HepG2 (cell line): ENCODE measurements at regions not wholly inside any gene's neighbourhood (a gene's known extent, or its start where the extent isn't known, plus 50 kb on each side); places are given as distances from the start of the nearest gene placed in this dataset.

Experiments used
- CBFB ChIP-seq: sonication (generic); formaldehyde crosslinking; IDR thresholded peaks from 2 replicates; pipeline ENCODE4 v1.4.0; 2020; ENCODE audit warnings: missing genetic modification reagents
- DNMT1 ChIP-seq: sonication (generic); formaldehyde crosslinking; IDR thresholded peaks from 2 replicates; pipeline ENCODE4 v1.5.1; 2020; ENCODE audit warnings: mild to moderate bottlenecking, missing genetic modification reagents
- IKZF1 ChIP-seq: fragments of 450-650 bp; IDR thresholded peaks from 2 replicates; pipeline ENCODE4 v1.7.1; 2016
- IRX3 ChIP-seq: sonication (generic); formaldehyde crosslinking; IDR thresholded peaks from 2 replicates; pipeline ENCODE4 v1.8.1; 2023; ENCODE audit warnings: mild to moderate bottlenecking, low read depth, missing genetic modification reagents, borderline replicate concordance
- MLLT10 ChIP-seq: sonication (generic); formaldehyde crosslinking; IDR thresholded peaks from 2 replicates; pipeline ENCODE4 v1.4.0; 2020; ENCODE audit warnings: missing genetic modification reagents
- MZF1 ChIP-seq: sonication (generic); formaldehyde crosslinking; IDR thresholded peaks from 2 replicates; pipeline ENCODE4 v1.8.1; 2023; ENCODE audit warnings: mild to moderate bottlenecking, missing genetic modification reagents, borderline replicate concordance
- NFAT5 ChIP-seq: sonication (generic); formaldehyde crosslinking; IDR thresholded peaks from 2 replicates; pipeline ENCODE4 v1.4.0; 2020; ENCODE audit warnings: missing genetic modification reagents
- REST ChIP-seq, 2 experiments: IDR thresholded peaks; 2 replicates each; pipeline ENCODE4 v1.6.1; 2011 to 2012; ENCODE audit warnings: low read length in 2 of 2, borderline replicate concordance in 1 of 2, low read depth in 1 of 2, mild to moderate bottlenecking in 1 of 2, moderate library complexity in 1 of 2
- SATB2 ChIP-seq: sonication (generic); formaldehyde crosslinking; IDR thresholded peaks from 2 replicates; pipeline ENCODE4 v1.5.0; 2020; ENCODE audit warnings: missing genetic modification reagents
- SIX4 ChIP-seq: sonication (generic); formaldehyde crosslinking; IDR thresholded peaks from 2 replicates; pipeline ENCODE4 v1.4.0; 2020; ENCODE audit warnings: missing genetic modification reagents
- ZFP36 ChIP-seq: fragments of 150-350 bp; IDR thresholded peaks from 2 replicates; pipeline ENCODE4 v1.6.1; 2018; ENCODE audit warnings: borderline replicate concordance, low read length, low read depth; ENCODE audit not compliant: partially characterized antibody
- ZHX1 ChIP-seq: sonication (generic); formaldehyde crosslinking; IDR thresholded peaks from 2 replicates; pipeline ENCODE4 v1.8.1; 2022; ENCODE audit warnings: low read depth, mild to moderate bottlenecking, missing genetic modification reagents
- ZMYM2 ChIP-seq: sonication (generic); formaldehyde crosslinking; IDR thresholded peaks from 2 replicates; pipeline ENCODE4 v1.8.0; 2022; ENCODE audit warnings: mild to moderate bottlenecking, missing genetic modification reagents
- ZNF205 ChIP-seq: IDR thresholded peaks from 2 replicates; pipeline ENCODE4 v1.6.1; 2018; ENCODE audit warnings: missing biosample characterization, missing genetic modification reagents
- ZNF333 ChIP-seq: sonication (generic); formaldehyde crosslinking; IDR thresholded peaks from 2 replicates; pipeline ENCODE4 v1.4.0; 2020; ENCODE audit warnings: mild to moderate bottlenecking, missing genetic modification reagents, borderline replicate concordance
- ZNF430 ChIP-seq: sonication (generic); formaldehyde crosslinking; IDR thresholded peaks from 2 replicates; pipeline ENCODE4 v1.9.0; 2021; ENCODE audit warnings: mild to moderate bottlenecking, missing genetic modification reagents
- ZNF562 ChIP-seq: sonication (generic); formaldehyde crosslinking; IDR thresholded peaks from 2 replicates; pipeline ENCODE4 v1.8.0; 2022; ENCODE audit warnings: missing genetic modification reagents, borderline replicate concordance
- ZNF572 ChIP-seq: sonication (generic); formaldehyde crosslinking; IDR thresholded peaks from 2 replicates; pipeline ENCODE4 v1.5.1; 2020; ENCODE audit warnings: mild to moderate bottlenecking, missing genetic modification reagents

- TF ChIP-seq ZFP36 = peak; percentile 48
- TF ChIP-seq ZMYM2 = no peak
- no peak for TF ChIP-seq MLLT10 (CRISPR knock-in tag)
- no peak for TF ChIP-seq IRX3 (CRISPR knock-in tag)
- no peak for TF ChIP-seq ZNF562 (CRISPR knock-in tag)
- 0 out of 2 replicates have a peak, but pooled peaks have one; percentile 63 for TF ChIP-seq DNMT1 (CRISPR knock-in tag)
- TF ChIP-seq ZNF430 = no peak
- TF ChIP-seq MZF1 (CRISPR knock-in tag) = no peak
- TF ChIP-seq ZNF572 = no peak
- no peak for TF ChIP-seq CBFB (CRISPR knock-in tag)
- TF ChIP-seq ZNF205 (CRISPR knock-in tag) = no peak
- no peak for TF ChIP-seq REST (IDR thresholded peaks at IDR 0.05; ENCODE audit: borderline replicate concordance in 1 of 2, low read depth in 1 of 2, low read length in 2 of 2)
- no peak for TF ChIP-seq SATB2 (CRISPR knock-in tag)
- TF ChIP-seq NFAT5 = 0 out of 2 replicates have a peak, but pooled peaks have one; percentile 59
- no peak for TF ChIP-seq ZNF333
- no peak for TF ChIP-seq ZHX1 (CRISPR knock-in tag)
- no peak for TF ChIP-seq IKZF1
- no peak for TF ChIP-seq SIX4 (CRISPR knock-in tag)
Observed at GRCh38 chr20:50244352-50245149, 53.9 kb downstream of the CEBPB start (continued).
